Right cardiac atrium (tissue), 5 donors: ENCODE measurements at regions not wholly inside any gene's neighbourhood (a gene's known extent, or its start where the extent isn't known, plus 50 kb on each side); places are given as distances from the start of the nearest gene placed in this dataset.

Source experiments
- ATAC-seq, 2 donors: fragments of 200-7000 bp; cut with Tn5 transposase; one replicate each; pipeline versions ENCODE4 v1.8.0 to v1.9.1; 2020; ENCODE audit warnings: moderate library complexity in 2 of 2, mild to moderate bottlenecking in 1 of 2
- DNase-seq, 3 donors: peaks; one replicate each; pipeline ENCODE4 v3.0.0-alpha.2; 2020
- H3K27ac ChIP-seq: one replicate; pipeline ENCODE4 v1.5.1; 2013; ENCODE audit warnings: mild to moderate bottlenecking, low read length, control low read depth, moderate library complexity
- H3K27me3 ChIP-seq: one replicate; pipeline ENCODE4 v1.6.1; 2013; ENCODE audit not compliant: control insufficient read depth, insufficient read depth
- H3K4me1 ChIP-seq: one replicate; pipeline ENCODE4 v1.6.1; 2013; ENCODE audit warnings: low read length; ENCODE audit not compliant: control insufficient read depth, insufficient read depth
- H3K4me3 ChIP-seq: one replicate; pipeline ENCODE4 v1.5.1; 2013; ENCODE audit warnings: low read length, control low read depth
- H3K9me3 ChIP-seq: one replicate; pipeline ENCODE4 v1.6.1; 2013; ENCODE audit warnings: low read length; ENCODE audit not compliant: control insufficient read depth
- WGBS: extraction: QIAGEN DNeasy Blood & Tissue Kit; methylation state at CpG from one replicate; pipeline ENCODE4 v1.1.7; 2013; 5-methylcytosine and 5-hydroxymethylcytosine counted together
- intact Hi-C, 4 donors: fragments of 100-400 bp; cut with DNase I; formaldehyde crosslinking; loops; one replicate each; pipeline versions ENCODE4 v1.11.0 to v1.14.0; 2022 to 2023
- donor health status: healthy with polysubstance abuse.
- donor health status: DM: no; HTN: yes; CAD: no.
- donor health status: DM: no; HTN: no; CAD: no.
- donor health status: DM: no; HTN: yes; CAD: no; lungs with severe emphysema.
- donor health status: DM: yes; HTN: yes; CAD: no.

- Histone ChIP-seq H3K27me3 (no peaks in the 10 kb centered on the region), H3K4me1 (peaks cover 2% of the 10 kb centered on the region), H3K4me3 (no peak overlapping the region), H3K9me3 (no peaks in the 10 kb centered on the region), H3K27ac (no peak overlapping the region)
- DNase-seq, result no peak
- intact Hi-C loops, result no loop called here
- WGBS, result 85% methylated on average over 3 of the region's 3 CpGs
- ATAC-seq, result no peak
Observed at GRCh38 chr10:105982735-105983134, 1181.8 kb downstream of the SORCS1 start.

- intact Hi-C loops, result no loop called here
- Histone ChIP-seq H3K4me3 (no peak overlapping the region), H3K4me1 (no peaks in the 10 kb centered on the region), H3K27ac (no peak overlapping the region), H3K9me3 (no peaks in the 10 kb centered on the region), H3K27me3 (no peaks in the 10 kb centered on the region)
- 76% methylated on average over 2 of the region's 2 CpGs for WGBS
- no peak for DNase-seq
- ATAC-seq, result no peak
Observed at GRCh38 chr10:105981679-105982078, 1182.8 kb downstream of the SORCS1 start.

GRCh38 chr10:105974803-105975456, 1189.6 kb downstream of the SORCS1 start:
- no peaks in the 10 kb centered on the region for H3K4me1 ChIP-seq
- peak overlapping the region; percentile 42 for H3K4me3 ChIP-seq
- no peaks in the 10 kb centered on the region for H3K9me3 ChIP-seq
- H3K27ac ChIP-seq, result no peak overlapping the region
- ATAC-seq (peak; percentile 78 to 79), DNase-seq (peak; percentile 17 to 40 (median 35))
- 28% methylated on average over 7 of the region's 7 CpGs for WGBS
- no peaks in the 10 kb centered on the region for H3K27me3 ChIP-seq
- intact Hi-C loops, result no loop called here

- intact Hi-C loops, result no loop called here
Observed at GRCh38 chr10:105973902-105974301, 1190.6 kb downstream of the SORCS1 start.

DNA sequence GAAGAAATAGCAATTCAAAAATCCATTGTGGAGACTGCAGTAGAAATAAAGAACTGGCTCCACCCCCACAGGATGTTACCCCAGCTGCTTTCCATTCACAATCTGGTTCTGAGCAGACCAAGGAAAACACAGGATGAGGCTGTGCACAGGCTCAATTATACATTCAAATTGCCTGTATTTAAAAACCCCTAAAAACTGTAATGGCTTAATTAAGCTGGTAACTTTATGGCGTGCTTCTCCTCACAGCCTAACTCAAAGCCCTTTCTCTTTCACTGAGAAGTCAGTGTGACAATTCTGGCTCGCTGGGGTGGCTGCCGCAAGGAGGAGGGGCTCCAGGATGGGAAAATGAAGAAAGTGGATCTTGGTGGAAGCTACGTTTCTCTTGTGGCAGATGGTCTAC, 1191.1 kb downstream of the SORCS1 start:
- ATAC-seq, result peak in 1 of 2 donors; percentile 68
- 39% methylated on average over 4 of the region's 4 CpGs for WGBS

More at GRCh38 chr10:105973902-105974301, 1190.6 kb downstream of the SORCS1 start:
- 91% methylated on average over 5 of the region's 5 CpGs for WGBS
- Histone ChIP-seq H3K27me3 (no peaks in the 10 kb centered on the region), H3K9me3 (no peaks in the 10 kb centered on the region), H3K27ac (no peak overlapping the region), H3K4me3 (no peak overlapping the region), H3K4me1 (no peaks in the 10 kb centered on the region)
- ATAC-seq (no peak), DNase-seq (no peak)

GRCh38 chr10:105971460-105971859, 1193.0 kb downstream of the SORCS1 start:
- Histone ChIP-seq H3K4me1 (no peaks in the 10 kb centered on the region), H3K27me3 (no peaks in the 10 kb centered on the region), H3K27ac (no peak overlapping the region), H3K4me3 (no peak overlapping the region), H3K9me3 (no peaks in the 10 kb centered on the region)
- no peak for ATAC-seq
- no peak for DNase-seq
- WGBS, result 63% methylated on average over 2 of the region's 2 CpGs
- intact Hi-C loops, result no loop called here

More for the DNA sequence above, 1191.1 kb downstream of the SORCS1 start:
- no peaks in the 10 kb centered on the region for H3K27me3 ChIP-seq
- no peak overlapping the region for H3K27ac ChIP-seq
- H3K4me1 ChIP-seq, result no peaks in the 10 kb centered on the region
- H3K9me3 ChIP-seq, result no peaks in the 10 kb centered on the region
- DNase-seq, result no peak
- no peak overlapping the region for H3K4me3 ChIP-seq
- intact Hi-C loops, result no loop called here

- Histone ChIP-seq H3K27me3 (no peaks in the 10 kb centered on the region), H3K4me1 (no peaks in the 10 kb centered on the region), H3K27ac (no peak overlapping the region), H3K9me3 (no peaks in the 10 kb centered on the region), H3K4me3 (no peak overlapping the region)
- intact Hi-C loops, result no loop called here
- 60% methylated on average over 12 of the region's 12 CpGs for WGBS
- DNase-seq (no peak), ATAC-seq (no peak)
Observed at GRCh38 chr10:105969884-105970377, 1194.6 kb downstream of the SORCS1 start.

DNA sequence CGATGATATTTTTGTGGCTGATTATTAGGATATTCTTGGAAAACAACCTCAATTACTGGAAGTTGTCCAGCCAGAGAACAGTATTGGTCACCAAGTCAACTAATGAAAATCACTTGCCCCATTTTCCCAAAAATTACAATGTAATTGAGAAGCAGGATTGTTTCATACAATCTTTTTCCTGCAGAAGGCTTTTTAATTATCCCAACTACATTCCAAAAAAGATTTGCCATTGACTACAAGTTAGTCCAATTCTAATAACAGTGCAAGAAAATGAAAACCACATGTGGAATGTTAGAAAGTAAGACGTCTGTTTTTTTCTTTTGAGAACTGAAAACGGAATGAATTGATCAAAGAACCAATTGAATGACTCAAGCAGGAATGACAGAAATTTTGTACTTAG, 1195.8 kb downstream of the SORCS1 start:
- DNase-seq (no peak), ATAC-seq (no peak)
- intact Hi-C loops, result no loop called here
- Histone ChIP-seq H3K27me3 (no peaks in the 10 kb centered on the region), H3K4me1 (no peaks in the 10 kb centered on the region), H3K27ac (no peak overlapping the region), H3K9me3 (no peaks in the 10 kb centered on the region), H3K4me3 (no peak overlapping the region)
- WGBS, result 68% methylated on average over 3 of the region's 3 CpGs

DNA sequence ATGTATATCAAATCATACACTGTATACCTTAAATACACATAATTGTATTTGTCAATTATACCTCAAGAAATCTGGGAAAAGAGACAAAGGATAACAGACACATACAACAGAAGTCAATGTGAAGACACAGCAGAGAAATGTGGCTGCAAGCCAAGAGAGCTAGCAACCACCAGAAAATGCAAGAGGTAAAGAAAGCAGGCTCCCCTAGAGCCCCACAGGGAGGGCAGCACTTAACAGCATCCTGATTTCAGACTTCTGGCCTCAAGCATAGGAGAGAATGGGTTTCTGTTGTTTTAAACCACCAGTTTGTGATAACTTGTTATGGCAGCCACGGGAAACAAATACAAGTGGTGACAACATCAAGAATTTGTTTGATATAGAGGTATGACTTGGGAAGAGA, 1197.2 kb downstream of the SORCS1 start:
- Histone ChIP-seq H3K27ac (no peak overlapping the region), H3K9me3 (no peaks in the 10 kb centered on the region), H3K4me3 (no peak overlapping the region), H3K27me3 (no peaks in the 10 kb centered on the region), H3K4me1 (no peaks in the 10 kb centered on the region)
- intact Hi-C loops, result no loop called here
- DNase-seq (no peak), ATAC-seq (no peak)
- 36% methylated on average over 1 of the region's 1 CpG for WGBS

GRCh38 chr10:105965141-105965540, 1199.4 kb downstream of the SORCS1 start:
- H3K27me3 ChIP-seq, result no peaks in the 10 kb centered on the region
- no peaks in the 10 kb centered on the region for H3K4me1 ChIP-seq
- no peak overlapping the region for H3K4me3 ChIP-seq
- ATAC-seq (no peak), DNase-seq (no peak)
- intact Hi-C loops, result no loop called here
- H3K9me3 ChIP-seq, result no peaks in the 10 kb centered on the region
- WGBS, result 71% methylated on average over 1 of the region's 1 CpG
- H3K27ac ChIP-seq, result no peak overlapping the region

DNA sequence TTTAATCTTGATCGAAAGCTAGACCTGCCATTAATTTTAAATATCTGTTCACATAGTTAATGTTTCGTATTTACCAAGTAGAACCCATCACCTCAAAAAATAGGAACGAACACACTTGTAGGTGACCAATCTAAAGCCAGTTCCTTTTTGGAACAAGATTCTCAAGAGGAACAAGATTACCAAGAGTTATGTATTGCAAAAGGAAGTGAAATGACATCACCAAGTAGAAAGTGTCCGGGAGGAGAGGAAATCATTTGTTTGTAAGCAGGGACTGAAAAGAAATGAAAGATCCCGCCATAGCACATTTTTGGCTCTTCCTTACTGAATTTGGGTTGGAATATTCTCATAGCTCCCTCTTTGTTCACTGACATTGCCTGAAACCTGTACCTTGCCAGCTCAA, 1200.5 kb downstream of the SORCS1 start:
- Histone ChIP-seq H3K27ac (no peak overlapping the region), H3K9me3 (no peaks in the 10 kb centered on the region), H3K4me1 (no peaks in the 10 kb centered on the region), H3K4me3 (no peak overlapping the region), H3K27me3 (no peaks in the 10 kb centered on the region)
- intact Hi-C loops, result no loop called here
- no peak for DNase-seq
- no peak for ATAC-seq
- WGBS, result 57% methylated on average over 5 of the region's 5 CpGs
